ENCODE measurements at regions not wholly inside any gene's neighbourhood (a gene's known extent, or its start where the extent isn't known, plus 50 kb on each side); places are given as distances from the start of the nearest gene placed in this dataset.

- Mint-ChIP-seq H3K4me1 (no peaks in the 10 kb centered on the region), H3K27ac (no peak overlapping the region), H3K9me3 (peaks cover 0 to 4% (median 0%) of the 10 kb centered on the region in 7 donors), H3K27me3 (peaks cover 8% of the 10 kb centered on the region), H3K36me3 (no peaks in the 10 kb centered on the region), H3K4me3 (no peak overlapping the region)
- ATAC-seq (ENCODE audit: low read depth in 2 of 2) (no peak), DNase-seq (no peak)
- H3K27ac ChIP-seq (ENCODE audit: insufficient read depth, low read length, poor library complexity, severe bottlenecking), result no peak overlapping the region
- no peaks in the 10 kb centered on the region for H3K27me3 ChIP-seq (ENCODE audit: control insufficient read depth, insufficient read depth, low read length)
- no peaks in the 10 kb centered on the region for H3K9me3 ChIP-seq (ENCODE audit: control insufficient read depth in 2 of 2, low read length in 2 of 2)
- H3K36me3 ChIP-seq (ENCODE audit: control insufficient read depth, insufficient read depth, low read length), result no peaks in the 10 kb centered on the region
- H3K4me3 ChIP-seq (ENCODE audit: low read depth, low read length), result no peak overlapping the region
- no peaks in the 10 kb centered on the region for H3K4me1 ChIP-seq (ENCODE audit: control insufficient read depth, insufficient read depth, low read length, poor library complexity, severe bottlenecking)
These were observed 307.1 kb downstream of the VPS13C start for GRCh38 chr15:61753018-61753710.

- Histone ChIP-seq H3K4me1 (ENCODE audit: control insufficient read depth, insufficient read depth, low read length, poor library complexity, severe bottlenecking) (no peaks in the 10 kb centered on the region), H3K4me3 (ENCODE audit: low read depth, low read length) (no peak overlapping the region), H3K27me3 (ENCODE audit: control insufficient read depth, insufficient read depth, low read length) (no peaks in the 10 kb centered on the region), H3K36me3 (ENCODE audit: control insufficient read depth, insufficient read depth, low read length) (no peaks in the 10 kb centered on the region), H3K9me3 (ENCODE audit: control insufficient read depth in 2 of 2, low read length in 2 of 2) (no peaks in the 10 kb centered on the region), H3K27ac (ENCODE audit: insufficient read depth, low read length, poor library complexity, severe bottlenecking) (no peak overlapping the region)
- Mint-ChIP-seq H3K27me3 (peaks cover 8% of the 10 kb centered on the region), H3K27ac (no peak overlapping the region), H3K4me3 (no peak overlapping the region), H3K4me1 (no peaks in the 10 kb centered on the region), H3K9me3 (peaks cover 0 to 2% (median 0%) of the 10 kb centered on the region in 7 donors), H3K36me3 (no peaks in the 10 kb centered on the region)
- no peak for ATAC-seq (ENCODE audit: low read depth in 2 of 2)
- DNase-seq, result no peak
These were observed 308.2 kb downstream of the VPS13C start for GRCh38 chr15:61752001-61752400.

GRCh38 chr15:61750271-61751084 is 309.8 kb downstream of the VPS13C start:
- Histone ChIP-seq H3K4me1 (ENCODE audit: control insufficient read depth, insufficient read depth, low read length, poor library complexity, severe bottlenecking) (no peaks in the 10 kb centered on the region), H3K36me3 (ENCODE audit: control insufficient read depth, insufficient read depth, low read length) (no peaks in the 10 kb centered on the region), H3K27me3 (ENCODE audit: control insufficient read depth, insufficient read depth, low read length) (no peaks in the 10 kb centered on the region), H3K27ac (ENCODE audit: insufficient read depth, low read length, poor library complexity, severe bottlenecking) (no peak overlapping the region), H3K4me3 (ENCODE audit: low read depth, low read length) (no peak overlapping the region), H3K9me3 (ENCODE audit: control insufficient read depth in 2 of 2, low read length in 2 of 2) (no peaks in the 10 kb centered on the region)
- H3K4me3 Mint-ChIP-seq, result no peak overlapping the region
- H3K9me3 Mint-ChIP-seq, result peaks cover 0 to under 1% (median 0%) of the 10 kb centered on the region in 7 donors
- no peak for ATAC-seq (ENCODE audit: low read depth in 2 of 2)
- no peak overlapping the region for H3K27ac Mint-ChIP-seq
- H3K36me3 Mint-ChIP-seq, result no peaks in the 10 kb centered on the region
- DNase-seq, result no peak
- H3K27me3 Mint-ChIP-seq, result peaks cover 4% of the 10 kb centered on the region
- H3K4me1 Mint-ChIP-seq, result no peaks in the 10 kb centered on the region

GRCh38 chr15:61749169-61749568 is 311.1 kb downstream of the VPS13C start:
- Histone ChIP-seq H3K4me1 (ENCODE audit: control insufficient read depth, insufficient read depth, low read length, poor library complexity, severe bottlenecking) (no peaks in the 10 kb centered on the region), H3K27me3 (ENCODE audit: control insufficient read depth, insufficient read depth, low read length) (no peaks in the 10 kb centered on the region), H3K27ac (ENCODE audit: insufficient read depth, low read length, poor library complexity, severe bottlenecking) (no peak overlapping the region), H3K9me3 (ENCODE audit: control insufficient read depth in 2 of 2, low read length in 2 of 2) (no peaks in the 10 kb centered on the region), H3K36me3 (ENCODE audit: control insufficient read depth, insufficient read depth, low read length) (no peaks in the 10 kb centered on the region), H3K4me3 (ENCODE audit: low read depth, low read length) (no peak overlapping the region)
- H3K27ac Mint-ChIP-seq, result no peak overlapping the region
- no peaks in the 10 kb centered on the region for H3K27me3 Mint-ChIP-seq
- no peaks in the 10 kb centered on the region for H3K36me3 Mint-ChIP-seq
- ATAC-seq (ENCODE audit: low read depth in 2 of 2), result no peak
- H3K4me1 Mint-ChIP-seq, result no peaks in the 10 kb centered on the region
- DNase-seq, result no peak
- no peak overlapping the region for H3K4me3 Mint-ChIP-seq
- peaks cover 0 to 4% (median 0%) of the 10 kb centered on the region in 7 donors for H3K9me3 Mint-ChIP-seq

GRCh38 chr15:61748529-61748928 is 311.7 kb downstream of the VPS13C start:
- no peak overlapping the region for H3K27ac ChIP-seq (ENCODE audit: insufficient read depth, low read length, poor library complexity, severe bottlenecking)
- H3K4me3 Mint-ChIP-seq, result no peak overlapping the region
- H3K4me3 ChIP-seq (ENCODE audit: low read depth, low read length), result no peak overlapping the region
- H3K27me3 Mint-ChIP-seq, result no peaks in the 10 kb centered on the region
- no peaks in the 10 kb centered on the region for H3K4me1 ChIP-seq (ENCODE audit: control insufficient read depth, insufficient read depth, low read length, poor library complexity, severe bottlenecking)
- H3K36me3 Mint-ChIP-seq, result no peaks in the 10 kb centered on the region
- H3K9me3 Mint-ChIP-seq, result peaks cover 0 to 4% (median 0%) of the 10 kb centered on the region in 7 donors
- no peak overlapping the region for H3K27ac Mint-ChIP-seq
- no peaks in the 10 kb centered on the region for H3K36me3 ChIP-seq (ENCODE audit: control insufficient read depth, insufficient read depth, low read length)
- no peaks in the 10 kb centered on the region for H3K27me3 ChIP-seq (ENCODE audit: control insufficient read depth, insufficient read depth, low read length)
- no peaks in the 10 kb centered on the region for H3K4me1 Mint-ChIP-seq
- DNase-seq (no peak), ATAC-seq (ENCODE audit: low read depth in 2 of 2) (no peak)
- no peaks in the 10 kb centered on the region for H3K9me3 ChIP-seq (ENCODE audit: control insufficient read depth in 2 of 2, low read length in 2 of 2)

GRCh38 chr15:61746589-61746988 is 313.7 kb downstream of the VPS13C start:
- Mint-ChIP-seq H3K9me3 (peaks cover 0 to 4% (median 0%) of the 10 kb centered on the region in 7 donors), H3K27ac (no peak overlapping the region), H3K4me3 (no peak overlapping the region), H3K27me3 (peaks cover 5% of the 10 kb centered on the region), H3K36me3 (no peaks in the 10 kb centered on the region), H3K4me1 (no peaks in the 10 kb centered on the region)
- H3K9me3 ChIP-seq (ENCODE audit: control insufficient read depth in 2 of 2, low read length in 2 of 2), result no peaks in the 10 kb centered on the region
- H3K27me3 ChIP-seq (ENCODE audit: control insufficient read depth, insufficient read depth, low read length), result no peaks in the 10 kb centered on the region
- H3K4me3 ChIP-seq (ENCODE audit: low read depth, low read length), result no peak overlapping the region
- H3K4me1 ChIP-seq (ENCODE audit: control insufficient read depth, insufficient read depth, low read length, poor library complexity, severe bottlenecking), result no peaks in the 10 kb centered on the region
- ATAC-seq (ENCODE audit: low read depth in 2 of 2) (no peak), DNase-seq (no peak)
- no peak overlapping the region for H3K27ac ChIP-seq (ENCODE audit: insufficient read depth, low read length, poor library complexity, severe bottlenecking)
- H3K36me3 ChIP-seq (ENCODE audit: control insufficient read depth, insufficient read depth, low read length), result no peaks in the 10 kb centered on the region

- H3K27me3 ChIP-seq (ENCODE audit: control insufficient read depth, insufficient read depth, low read length), result no peaks in the 10 kb centered on the region
- DNase-seq, result no peak
- H3K4me3 ChIP-seq (ENCODE audit: low read depth, low read length), result no peak overlapping the region
- no peak overlapping the region for H3K27ac Mint-ChIP-seq
- no peaks in the 10 kb centered on the region for H3K36me3 ChIP-seq (ENCODE audit: control insufficient read depth, insufficient read depth, low read length)
- H3K4me3 Mint-ChIP-seq, result no peak overlapping the region
- H3K27me3 Mint-ChIP-seq, result peaks cover 5% of the 10 kb centered on the region
- no peaks in the 10 kb centered on the region for H3K36me3 Mint-ChIP-seq
- H3K27ac ChIP-seq (ENCODE audit: insufficient read depth, low read length, poor library complexity, severe bottlenecking), result no peak overlapping the region
- H3K4me1 Mint-ChIP-seq, result no peaks in the 10 kb centered on the region
- no peaks in the 10 kb centered on the region for H3K4me1 ChIP-seq (ENCODE audit: control insufficient read depth, insufficient read depth, low read length, poor library complexity, severe bottlenecking)
- H3K9me3 Mint-ChIP-seq, result peaks cover 0 to 4% (median 0%) of the 10 kb centered on the region in 7 donors
- H3K9me3 ChIP-seq (ENCODE audit: control insufficient read depth in 2 of 2, low read length in 2 of 2), result no peaks in the 10 kb centered on the region
- no peak for ATAC-seq (ENCODE audit: low read depth in 2 of 2)
These were observed 316.8 kb downstream of the VPS13C start for GRCh38 chr15:61743345-61743909.

Data from CD4-positive, CD25-positive, alpha-beta regulatory T cell (primary cell).